ENCODE measurements at regions not wholly inside any gene's neighbourhood (a gene's known extent, or its start where the extent isn't known, plus 50 kb on each side); places are given as distances from the start of the nearest gene placed in this dataset.

DNA sequence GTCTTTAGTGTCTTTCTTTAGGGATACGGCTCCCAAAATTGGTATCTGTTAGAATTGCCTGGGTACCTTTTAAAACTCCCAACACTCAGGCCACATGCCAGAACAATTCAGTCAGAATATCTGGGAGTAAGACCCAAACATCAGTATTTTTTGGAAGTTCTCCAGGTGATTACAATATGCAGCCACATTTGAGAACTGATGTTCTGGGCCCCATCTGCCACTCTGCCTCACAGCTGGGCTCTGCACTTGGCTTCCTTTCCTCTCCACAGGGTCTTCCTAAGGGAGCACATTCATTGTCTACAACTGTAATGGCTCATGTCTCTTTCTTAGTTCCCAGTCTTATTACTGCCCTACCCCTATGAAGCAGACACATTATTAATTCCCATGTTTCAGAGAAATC, 394.5 kb downstream of the MFSD1 start:
- H3K4me3 ChIP-seq = no peak overlapping the region
- H3K4me2 ChIP-seq = no peak overlapping the region
- no peaks in the 10 kb centered on the region for H3K9me2 ChIP-seq (replicated peaks; ENCODE audit: insufficient read depth)
- DNase-seq (ENCODE audit: low spot score) = no peak
- 93% methylated on average over 1 of the region's 1 CpG for WGBS (ENCODE audit: low lambda C conversion rate, missing lambda C conversion rate)
- H3K27ac ChIP-seq = no peak overlapping the region
- TF ChIP-seq EZH2 (IDR thresholded peaks at IDR 0.05; ENCODE audit: borderline replicate concordance) (no peak), EZH2phosphoT487 (IDR thresholded peaks at IDR 0.05; ENCODE audit: low read depth, severe bottlenecking, unreplicated experiment) (no peak)
- TF ChIP-seq, protein P1, sequence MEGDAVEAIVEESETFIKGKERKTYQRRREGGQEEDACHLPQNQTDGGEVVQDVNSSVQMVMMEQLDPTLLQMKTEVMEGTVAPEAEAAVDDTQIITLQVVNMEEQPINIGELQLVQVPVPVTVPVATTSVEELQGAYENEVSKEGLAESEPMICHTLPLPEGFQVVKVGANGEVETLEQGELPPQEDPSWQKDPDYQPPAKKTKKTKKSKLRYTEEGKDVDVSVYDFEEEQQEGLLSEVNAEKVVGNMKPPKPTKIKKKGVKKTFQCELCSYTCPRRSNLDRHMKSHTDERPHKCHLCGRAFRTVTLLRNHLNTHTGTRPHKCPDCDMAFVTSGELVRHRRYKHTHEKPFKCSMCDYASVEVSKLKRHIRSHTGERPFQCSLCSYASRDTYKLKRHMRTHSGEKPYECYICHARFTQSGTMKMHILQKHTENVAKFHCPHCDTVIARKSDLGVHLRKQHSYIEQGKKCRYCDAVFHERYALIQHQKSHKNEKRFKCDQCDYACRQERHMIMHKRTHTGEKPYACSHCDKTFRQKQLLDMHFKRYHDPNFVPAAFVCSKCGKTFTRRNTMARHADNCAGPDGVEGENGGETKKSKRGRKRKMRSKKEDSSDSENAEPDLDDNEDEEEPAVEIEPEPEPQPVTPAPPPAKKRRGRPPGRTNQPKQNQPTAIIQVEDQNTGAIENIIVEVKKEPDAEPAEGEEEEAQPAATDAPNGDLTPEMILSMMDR (IDR thresholded peaks at IDR 0.05; ENCODE audit: poor library complexity) = no peak
- no peaks in the 10 kb centered on the region for H3K9me3 ChIP-seq (ENCODE audit: low read depth)
- no peaks in the 10 kb centered on the region for H3K36me3 ChIP-seq (replicated peaks; ENCODE audit: insufficient read depth, low read depth)
- H3K79me2 ChIP-seq = no peaks in the 10 kb centered on the region
- H3K4me1 ChIP-seq (ENCODE audit: insufficient read depth) = no peaks in the 10 kb centered on the region
- no peak overlapping the region for H2AFZ ChIP-seq
- H4K20me1 ChIP-seq (ENCODE audit: insufficient read depth, poor library complexity, severe bottlenecking) = no peaks in the 10 kb centered on the region
- no peaks in the 10 kb centered on the region for H3K27me3 ChIP-seq

DNA sequence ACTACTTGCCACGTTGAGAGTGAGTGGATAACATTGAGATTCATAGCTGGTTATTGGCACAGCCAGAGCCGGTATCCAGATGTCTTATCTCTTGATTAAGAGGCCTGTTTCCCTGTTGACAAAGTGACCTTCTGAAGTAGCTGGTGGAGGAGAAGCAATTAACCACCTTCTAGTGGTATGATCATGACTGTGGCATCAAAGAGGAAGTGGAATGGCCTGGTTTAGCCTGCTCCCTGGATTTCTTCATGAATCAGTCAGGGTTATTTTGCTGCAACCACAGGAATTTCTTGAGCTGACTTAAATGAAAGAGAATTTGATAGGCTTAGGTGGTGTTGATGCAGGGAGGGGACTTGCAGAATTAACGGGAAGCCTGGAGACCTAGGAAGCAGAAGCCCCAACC, 398.3 kb downstream of the MFSD1 start:
- Histone ChIP-seq H3K79me2 (no peaks in the 10 kb centered on the region), H2AFZ (no peak overlapping the region), H3K4me2 (no peak overlapping the region), H3K27me3 (no peaks in the 10 kb centered on the region), H3K4me3 (no peak overlapping the region), H3K9me2 (replicated peaks; ENCODE audit: insufficient read depth) (no peaks in the 10 kb centered on the region), H3K9me3 (ENCODE audit: low read depth) (no peaks in the 10 kb centered on the region), H4K20me1 (ENCODE audit: insufficient read depth, poor library complexity, severe bottlenecking) (no peaks in the 10 kb centered on the region), H3K27ac (no peak overlapping the region), H3K4me1 (ENCODE audit: insufficient read depth) (no peaks in the 10 kb centered on the region), H3K36me3 (replicated peaks; ENCODE audit: insufficient read depth, low read depth) (no peaks in the 10 kb centered on the region)
- 54% methylated on average over 3 of the region's 3 CpGs for WGBS (ENCODE audit: low lambda C conversion rate, missing lambda C conversion rate)
- no peak for TF ChIP-seq EZH2phosphoT487 (IDR thresholded peaks at IDR 0.05; ENCODE audit: low read depth, severe bottlenecking, unreplicated experiment)
- TF ChIP-seq EZH2 (IDR thresholded peaks at IDR 0.05; ENCODE audit: borderline replicate concordance) = no peak
- TF ChIP-seq, protein P1 (IDR thresholded peaks at IDR 0.05; ENCODE audit: poor library complexity) = no peak
- no peak for DNase-seq (ENCODE audit: low spot score)

DNA sequence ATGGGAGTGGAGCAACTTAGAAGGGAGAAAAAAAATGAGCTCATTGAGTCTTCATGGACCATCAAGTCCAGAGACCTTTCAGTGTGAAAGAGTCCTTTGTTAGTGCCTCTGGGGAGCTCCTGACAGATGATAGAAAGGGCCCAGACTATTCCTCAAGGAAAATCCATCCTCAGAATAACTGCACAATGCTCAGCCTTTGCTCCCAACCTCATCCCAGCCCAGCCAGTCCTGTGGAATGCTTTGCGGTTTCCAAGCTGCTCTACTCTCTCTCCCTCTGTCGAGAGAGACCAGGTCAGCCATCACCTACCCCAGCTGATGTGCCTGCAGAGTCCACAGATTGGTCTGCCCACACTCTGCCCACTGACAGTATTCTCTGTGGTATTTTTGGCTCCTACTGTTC, 406.2 kb downstream of the MFSD1 start:
- Histone ChIP-seq H3K79me2 (no peaks in the 10 kb centered on the region), H3K4me3 (no peak overlapping the region), H3K27ac (no peak overlapping the region), H3K9me3 (ENCODE audit: low read depth) (no peaks in the 10 kb centered on the region), H3K4me1 (ENCODE audit: insufficient read depth) (no peaks in the 10 kb centered on the region), H3K9me2 (replicated peaks; ENCODE audit: insufficient read depth) (no peaks in the 10 kb centered on the region), H3K36me3 (replicated peaks; ENCODE audit: insufficient read depth, low read depth) (no peaks in the 10 kb centered on the region), H3K27me3 (no peaks in the 10 kb centered on the region), H2AFZ (no peak overlapping the region), H3K4me2 (no peak overlapping the region), H4K20me1 (ENCODE audit: insufficient read depth, poor library complexity, severe bottlenecking) (no peaks in the 10 kb centered on the region)
- DNase-seq (ENCODE audit: low spot score) = no peak
- 80% methylated on average over 2 of the region's 2 CpGs for WGBS (ENCODE audit: low lambda C conversion rate, missing lambda C conversion rate)
- no peak for TF ChIP-seq EZH2phosphoT487 (IDR thresholded peaks at IDR 0.05; ENCODE audit: low read depth, severe bottlenecking, unreplicated experiment)
- TF ChIP-seq, protein P1 (IDR thresholded peaks at IDR 0.05; ENCODE audit: poor library complexity) = no peak
- TF ChIP-seq EZH2 (IDR thresholded peaks at IDR 0.05; ENCODE audit: borderline replicate concordance) = no peak

DNA sequence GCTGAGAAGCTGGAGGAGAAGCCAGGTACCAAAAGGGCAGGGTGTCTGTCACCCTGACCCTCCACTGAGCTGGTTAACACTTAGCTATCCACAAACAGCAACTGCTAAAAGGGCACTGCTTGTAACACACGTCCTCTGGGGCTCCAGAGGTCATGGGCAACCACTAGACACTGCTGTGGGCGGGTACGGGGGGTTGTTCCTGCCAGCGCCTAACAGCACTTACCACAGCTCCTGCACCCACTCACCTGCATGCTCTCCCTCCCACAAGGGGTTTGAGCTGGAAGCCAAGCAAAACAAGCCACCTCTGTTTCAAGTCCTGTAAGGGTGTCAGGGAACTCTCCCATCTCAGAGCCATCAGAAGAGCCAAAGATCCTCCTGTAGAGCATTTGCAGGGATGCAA, 407.6 kb downstream of the MFSD1 start:
- no peaks in the 10 kb centered on the region for H3K9me3 ChIP-seq (ENCODE audit: low read depth)
- H3K79me2 ChIP-seq = no peaks in the 10 kb centered on the region
- H2AFZ ChIP-seq = no peak overlapping the region
- no peaks in the 10 kb centered on the region for H3K36me3 ChIP-seq (replicated peaks; ENCODE audit: insufficient read depth, low read depth)
- no peaks in the 10 kb centered on the region for H4K20me1 ChIP-seq (ENCODE audit: insufficient read depth, poor library complexity, severe bottlenecking)
- H3K27me3 ChIP-seq = no peaks in the 10 kb centered on the region
- H3K4me2 ChIP-seq = no peak overlapping the region
- no peak overlapping the region for H3K4me3 ChIP-seq
- DNase-seq (ENCODE audit: low spot score) = no peak
- H3K27ac ChIP-seq = no peak overlapping the region
- TF ChIP-seq, protein P1 (IDR thresholded peaks at IDR 0.05; ENCODE audit: poor library complexity) = no peak
- TF ChIP-seq EZH2 (IDR thresholded peaks at IDR 0.05; ENCODE audit: borderline replicate concordance) (no peak), EZH2phosphoT487 (IDR thresholded peaks at IDR 0.05; ENCODE audit: low read depth, severe bottlenecking, unreplicated experiment) (no peak)
- H3K4me1 ChIP-seq (ENCODE audit: insufficient read depth) = no peaks in the 10 kb centered on the region
- H3K9me2 ChIP-seq (replicated peaks; ENCODE audit: insufficient read depth) = no peaks in the 10 kb centered on the region
- 80% methylated on average over 4 of the region's 4 CpGs for WGBS (ENCODE audit: low lambda C conversion rate, missing lambda C conversion rate)

Measured in hepatocyte (in vitro differentiated cells).